ENCODE measurements at regions not wholly inside any gene's neighbourhood (a gene's known extent, or its start where the extent isn't known, plus 50 kb on each side); places are given as distances from the start of the nearest gene placed in this dataset.

DNA sequence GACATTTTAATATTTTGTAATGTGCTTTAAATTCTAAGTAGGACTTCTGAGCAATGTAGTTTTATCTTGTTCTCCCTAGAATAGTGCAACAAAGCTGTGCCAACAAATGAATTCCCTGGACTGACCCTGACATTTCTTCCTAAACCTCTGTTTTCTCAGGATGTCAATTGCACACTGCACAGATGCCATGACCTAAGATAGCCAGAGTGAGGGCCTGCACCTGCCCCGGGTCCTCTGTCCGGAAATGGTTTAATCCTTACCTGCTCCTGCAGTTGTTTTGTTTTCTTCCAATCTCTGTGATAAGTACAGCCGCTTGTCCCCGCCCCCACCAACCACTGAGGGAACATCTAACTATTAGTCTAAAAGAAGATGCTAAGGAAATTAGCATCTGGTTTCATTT, 831.5 kb downstream of the GALC start:
- DNase-seq (ENCODE audit: extremely low spot score), result no peak

DNA sequence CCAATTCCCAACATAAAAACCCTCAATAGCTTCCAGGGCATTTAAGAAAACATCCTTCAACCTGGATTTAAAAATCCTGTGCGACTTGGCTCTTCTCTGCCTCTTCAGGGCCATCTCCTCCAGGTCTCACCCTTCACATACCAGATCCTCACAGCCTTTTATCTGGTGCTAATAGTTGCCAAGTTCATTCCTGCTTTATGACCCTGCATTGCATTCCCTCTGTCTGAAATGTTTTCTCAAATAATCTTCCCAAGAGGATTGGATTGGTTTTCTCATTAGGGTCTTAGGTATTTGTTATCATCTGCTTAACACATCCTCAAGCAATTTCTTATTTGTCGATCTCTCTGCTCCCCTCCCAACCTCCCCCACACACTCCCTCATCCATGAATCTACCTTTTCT, 832.0 kb downstream of the GALC start:
- Histone ChIP-seq H3K27ac (ENCODE audit: low read depth) (no peak overlapping the region), H3K4me3 (ENCODE audit: low read depth, low read length) (no peak overlapping the region), H3K36me3 (ENCODE audit: insufficient read depth) (no peaks in the 10 kb centered on the region), H3K4me1 (ENCODE audit: insufficient read depth) (no peaks in the 10 kb centered on the region)
- DNase-seq (ENCODE audit: extremely low spot score), result no peak
- 30% methylated on average over 2 of the region's 2 CpGs for WGBS

More for the DNA sequence above, 831.5 kb downstream of the GALC start:
- no peaks in the 10 kb centered on the region for H3K36me3 ChIP-seq (ENCODE audit: insufficient read depth)
- WGBS, result 45% methylated on average over 4 of the region's 4 CpGs
- H3K4me3 ChIP-seq (ENCODE audit: low read depth, low read length), result no peak overlapping the region
- no peak overlapping the region for H3K27ac ChIP-seq (ENCODE audit: low read depth)
- no peaks in the 10 kb centered on the region for H3K4me1 ChIP-seq (ENCODE audit: insufficient read depth)

DNA sequence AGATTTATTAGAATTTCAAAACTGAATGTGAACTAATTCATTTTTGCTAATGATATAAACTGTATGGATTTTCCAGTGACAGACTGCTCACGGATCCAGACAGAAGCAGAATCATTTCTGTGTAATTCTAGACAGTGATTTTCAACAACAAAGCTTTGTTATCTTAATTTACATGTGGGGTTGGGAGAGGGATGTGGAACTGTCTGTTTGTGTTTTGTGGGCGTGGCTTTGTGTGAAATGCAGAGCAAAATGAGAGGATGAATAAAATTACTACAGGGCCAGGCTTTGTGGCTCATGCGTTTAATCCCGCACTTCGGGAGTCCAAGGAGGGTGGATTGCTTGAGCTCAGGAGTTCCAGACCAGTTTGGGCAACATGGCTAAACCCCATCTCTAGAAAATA, 834.7 kb downstream of the GALC start:
- H3K36me3 ChIP-seq (ENCODE audit: insufficient read depth), result no peaks in the 10 kb centered on the region
- no peak for DNase-seq (ENCODE audit: extremely low spot score)
- no peak overlapping the region for H3K4me3 ChIP-seq (ENCODE audit: low read depth, low read length)
- 82% methylated on average over 5 of the region's 5 CpGs for WGBS
- H3K27ac ChIP-seq (ENCODE audit: low read depth), result no peak overlapping the region
- no peaks in the 10 kb centered on the region for H3K4me1 ChIP-seq (ENCODE audit: insufficient read depth)

DNA sequence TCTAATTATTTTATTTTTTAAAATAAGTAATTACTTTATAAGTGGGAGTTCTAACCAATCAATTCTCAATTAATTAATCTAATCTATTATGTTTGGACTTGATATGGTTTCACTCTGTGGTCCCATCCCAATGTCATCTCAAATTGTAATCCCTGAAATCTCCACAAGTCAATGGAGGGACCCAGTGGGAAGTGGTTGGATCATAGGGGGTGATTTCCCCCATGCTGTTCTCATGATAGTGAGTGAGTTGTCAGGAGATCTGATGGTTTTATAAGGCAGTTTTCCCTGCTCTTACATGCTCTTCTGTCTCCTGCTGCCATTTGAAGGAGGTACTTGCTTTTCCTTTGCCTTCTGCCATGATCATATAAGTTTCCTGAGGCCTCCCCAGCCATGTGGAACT, 836.1 kb downstream of the GALC start:
- Histone ChIP-seq H3K27ac (ENCODE audit: low read depth) (no peak overlapping the region), H3K4me3 (ENCODE audit: low read depth, low read length) (no peak overlapping the region), H3K36me3 (ENCODE audit: insufficient read depth) (no peaks in the 10 kb centered on the region), H3K4me1 (ENCODE audit: insufficient read depth) (no peaks in the 10 kb centered on the region)
- DNase-seq (ENCODE audit: extremely low spot score), result no peak

DNA sequence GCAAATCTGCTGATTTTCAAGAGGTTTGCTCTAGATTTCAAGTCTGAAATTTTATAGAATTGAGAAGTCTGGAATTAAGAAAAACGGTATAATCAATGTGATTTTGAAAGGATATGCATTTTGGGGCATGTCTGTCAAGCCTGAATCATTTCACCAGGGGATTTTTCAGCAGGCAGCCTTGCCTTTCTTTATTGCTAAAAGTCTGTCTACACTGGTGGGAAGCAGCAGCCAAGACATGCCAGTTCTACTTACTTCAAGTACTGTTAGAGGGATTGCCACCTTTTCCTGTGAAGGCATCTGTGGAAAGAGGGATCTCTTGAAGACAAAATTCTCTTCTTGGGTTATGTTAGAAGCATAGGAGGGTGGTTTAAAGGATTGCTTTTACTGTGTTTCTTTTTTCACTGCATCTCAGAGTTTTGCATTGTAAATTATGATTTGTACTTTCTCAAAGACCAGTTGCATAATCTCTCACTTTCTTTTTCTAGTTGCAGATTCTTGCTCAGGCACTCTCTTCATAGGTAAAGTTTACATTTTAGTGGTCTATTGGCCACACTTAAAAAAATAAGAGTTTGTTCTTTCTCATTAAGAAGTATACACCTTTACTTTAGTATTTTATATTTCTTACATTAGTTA, 837.0 kb downstream of the GALC start:
- Histone ChIP-seq H3K36me3 (ENCODE audit: insufficient read depth) (no peaks in the 10 kb centered on the region), H3K27ac (ENCODE audit: low read depth) (no peak overlapping the region), H3K4me3 (ENCODE audit: low read depth, low read length) (no peak overlapping the region), H3K4me1 (ENCODE audit: insufficient read depth) (no peaks in the 10 kb centered on the region)
- DNase-seq (ENCODE audit: extremely low spot score), result no peak
- WGBS, result 82% methylated on average over 1 of the region's 1 CpG

DNA sequence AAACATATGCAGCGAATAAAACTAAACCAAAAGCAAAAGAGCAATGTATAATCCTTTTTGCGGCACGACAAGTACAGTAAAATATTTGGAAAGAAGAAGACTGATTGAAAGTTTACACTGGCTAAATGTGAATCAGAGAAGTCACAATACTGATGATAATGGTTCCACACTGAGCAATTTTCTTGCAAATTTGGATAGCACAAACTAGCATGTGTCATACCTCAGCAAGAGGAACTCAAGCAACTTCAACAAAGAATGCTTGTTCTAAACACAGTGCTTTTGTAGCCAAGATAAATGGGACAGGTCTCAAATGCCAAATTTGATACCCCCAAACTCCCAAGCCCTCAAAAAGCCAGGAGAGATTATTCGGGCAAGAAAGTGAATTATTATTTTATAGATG, 839.1 kb downstream of the GALC start:
- 57% methylated on average over 4 of the region's 4 CpGs for WGBS
- no peaks in the 10 kb centered on the region for H3K36me3 ChIP-seq (ENCODE audit: insufficient read depth)
- DNase-seq (ENCODE audit: extremely low spot score), result no peak
- H3K27ac ChIP-seq (ENCODE audit: low read depth), result no peak overlapping the region
- H3K4me3 ChIP-seq (ENCODE audit: low read depth, low read length), result no peak overlapping the region
- no peaks in the 10 kb centered on the region for H3K4me1 ChIP-seq (ENCODE audit: insufficient read depth)

DNA sequence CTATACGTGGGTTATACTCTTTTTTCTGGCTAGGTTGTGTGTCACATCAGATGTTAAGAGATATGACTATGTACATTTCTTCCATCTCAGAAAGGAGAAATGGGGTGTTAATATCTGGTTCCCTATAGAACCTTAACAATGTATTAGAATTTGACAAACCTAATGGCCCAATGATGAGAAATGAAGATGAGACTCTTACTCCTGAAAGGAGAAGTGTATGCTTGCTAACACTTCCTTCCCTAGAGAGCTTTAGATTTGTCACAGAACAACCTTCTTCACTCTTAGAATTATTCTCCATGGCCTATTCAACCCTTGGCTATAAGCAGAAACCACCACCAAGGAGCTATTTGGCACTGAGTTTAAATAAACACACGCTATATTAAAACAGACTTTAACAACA, 839.6 kb downstream of the GALC start:
- H3K4me3 ChIP-seq (ENCODE audit: low read depth, low read length), result no peak overlapping the region
- H3K4me1 ChIP-seq (ENCODE audit: insufficient read depth), result no peaks in the 10 kb centered on the region
- 67% methylated on average over 2 of the region's 2 CpGs for WGBS
- no peaks in the 10 kb centered on the region for H3K36me3 ChIP-seq (ENCODE audit: insufficient read depth)
- no peak overlapping the region for H3K27ac ChIP-seq (ENCODE audit: low read depth)
- DNase-seq (ENCODE audit: extremely low spot score), result no peak

DNA sequence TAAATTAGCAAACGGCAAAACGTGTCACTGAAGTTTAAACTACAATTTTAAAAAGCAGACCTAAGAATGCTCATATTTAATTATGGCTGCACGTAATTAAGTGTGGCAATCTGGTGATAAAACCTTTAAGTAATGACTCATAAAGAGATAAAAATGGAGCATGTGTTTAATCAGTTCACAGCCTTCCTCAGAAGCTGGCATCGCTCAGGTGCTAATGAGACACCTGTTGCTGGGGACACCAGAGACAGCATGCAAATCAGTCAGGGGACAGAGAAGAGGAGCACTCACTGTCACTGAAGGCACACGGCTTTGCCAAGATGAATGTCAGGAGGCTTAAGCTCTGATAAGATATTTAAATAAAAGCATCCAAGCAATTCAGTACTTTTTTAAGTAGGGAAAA, 840.3 kb downstream of the GALC start:
- H3K27ac ChIP-seq (ENCODE audit: low read depth), result no peak overlapping the region
- WGBS, result 56% methylated on average over 5 of the region's 5 CpGs
- H3K4me1 ChIP-seq (ENCODE audit: insufficient read depth), result no peaks in the 10 kb centered on the region
- no peak overlapping the region for H3K4me3 ChIP-seq (ENCODE audit: low read depth, low read length)
- no peaks in the 10 kb centered on the region for H3K36me3 ChIP-seq (ENCODE audit: insufficient read depth)
- no peak for DNase-seq (ENCODE audit: extremely low spot score)

DNA sequence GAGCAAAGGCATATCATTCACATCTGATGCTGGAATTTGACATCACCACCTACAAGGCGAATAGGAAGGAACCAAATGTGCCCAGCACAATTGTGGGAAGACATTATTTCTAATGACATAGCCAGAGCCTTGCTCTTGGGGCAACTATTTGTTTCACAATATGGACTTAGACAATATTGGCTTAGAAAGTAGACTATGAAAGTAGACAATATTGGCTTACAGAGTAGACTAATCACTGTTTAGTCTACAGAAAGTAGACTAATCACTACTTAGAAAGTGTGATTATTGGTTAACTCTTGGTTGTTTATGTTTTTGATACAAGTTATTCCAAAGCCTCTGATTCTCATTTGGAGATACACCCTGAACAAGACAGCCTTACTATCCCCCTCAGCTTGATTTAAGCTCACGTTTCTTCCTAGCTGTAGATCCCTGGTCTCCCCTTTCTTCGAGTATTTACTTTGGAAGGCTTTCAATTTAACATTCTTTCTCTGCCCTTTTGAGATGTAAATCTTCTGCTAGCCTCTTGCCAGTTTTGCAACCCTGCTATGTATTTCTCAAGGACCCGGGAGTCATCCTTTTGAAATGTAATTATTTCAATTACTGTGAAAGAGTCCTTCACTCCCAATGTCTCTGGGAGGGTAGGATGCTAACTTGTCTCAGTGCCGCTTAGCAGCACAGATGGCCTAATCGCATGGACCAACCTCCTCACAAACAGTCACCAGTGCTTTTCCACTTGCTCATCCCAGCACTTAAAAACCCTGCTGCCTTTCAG, 843.2 kb downstream of the GALC start:
- no peak for DNase-seq (ENCODE audit: extremely low spot score)
- Histone ChIP-seq H3K27ac (ENCODE audit: low read depth) (no peak overlapping the region), H3K4me3 (ENCODE audit: low read depth, low read length) (no peak overlapping the region), H3K36me3 (ENCODE audit: insufficient read depth) (no peaks in the 10 kb centered on the region), H3K4me1 (ENCODE audit: insufficient read depth) (no peaks in the 10 kb centered on the region)
- 46% methylated on average over 6 of the region's 6 CpGs for WGBS

DNA sequence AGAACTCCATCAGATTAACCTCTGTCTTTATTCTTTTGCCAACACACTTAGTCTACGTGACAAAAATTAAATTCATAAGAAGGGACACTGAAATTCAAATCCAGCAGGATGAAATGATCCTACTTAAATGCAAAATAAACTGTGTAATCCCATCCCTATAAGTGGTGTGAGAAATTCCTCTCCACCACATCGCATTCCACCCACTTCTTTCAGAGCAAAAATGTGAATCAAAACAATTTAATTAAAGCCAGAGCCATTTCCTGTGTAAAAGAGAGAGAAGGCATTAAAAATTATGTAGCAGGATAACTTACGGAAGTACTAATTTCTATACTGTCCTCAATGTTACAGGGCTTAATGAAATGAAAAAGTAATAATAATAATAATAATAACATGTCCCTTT, 844.3 kb downstream of the GALC start:
- 62% methylated on average over 3 of the region's 3 CpGs for WGBS
- H3K27ac ChIP-seq (ENCODE audit: low read depth), result no peak overlapping the region
- no peak overlapping the region for H3K4me3 ChIP-seq (ENCODE audit: low read depth, low read length)
- no peak for DNase-seq (ENCODE audit: extremely low spot score)
- H3K36me3 ChIP-seq (ENCODE audit: insufficient read depth), result no peaks in the 10 kb centered on the region
- H3K4me1 ChIP-seq (ENCODE audit: insufficient read depth), result no peaks in the 10 kb centered on the region

DNA sequence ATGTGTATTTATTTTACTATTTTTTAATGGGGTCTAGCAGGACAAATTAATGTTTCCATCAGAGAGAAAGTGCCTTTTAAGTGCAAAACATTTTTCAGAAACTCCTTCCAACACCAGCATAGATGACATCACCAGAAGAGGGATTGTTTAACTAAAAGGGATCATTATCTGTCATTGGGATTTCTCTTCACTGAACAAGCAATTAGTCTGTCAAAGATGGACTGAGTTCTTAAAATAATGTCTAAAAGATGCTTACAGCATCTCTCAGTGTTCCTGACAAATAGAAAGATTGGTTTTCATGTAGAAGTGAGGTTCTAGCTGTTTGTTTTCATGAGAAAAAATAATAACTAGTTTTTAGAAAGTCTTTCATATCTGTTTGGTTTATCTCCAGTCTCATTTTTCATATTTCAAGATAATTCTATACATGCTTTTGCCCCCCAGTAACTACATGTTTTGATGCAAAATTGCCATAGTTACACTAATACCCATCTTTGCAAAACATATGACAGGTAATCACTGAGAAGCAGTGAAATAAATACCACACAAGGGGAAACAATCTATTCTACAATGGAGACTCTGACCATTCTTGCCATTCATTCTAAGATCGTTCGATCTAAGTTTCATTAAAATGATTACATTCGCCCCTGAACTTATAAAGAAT, 850.3 kb downstream of the GALC start:
- WGBS, result 92% methylated on average over 3 of the region's 3 CpGs
- no peak overlapping the region for H3K27ac ChIP-seq (ENCODE audit: low read depth)
- no peak overlapping the region for H3K4me3 ChIP-seq (ENCODE audit: low read depth, low read length)
- DNase-seq (ENCODE audit: extremely low spot score), result no peak
- H3K36me3 ChIP-seq (ENCODE audit: insufficient read depth), result no peaks in the 10 kb centered on the region
- no peaks in the 10 kb centered on the region for H3K4me1 ChIP-seq (ENCODE audit: insufficient read depth)

DNA sequence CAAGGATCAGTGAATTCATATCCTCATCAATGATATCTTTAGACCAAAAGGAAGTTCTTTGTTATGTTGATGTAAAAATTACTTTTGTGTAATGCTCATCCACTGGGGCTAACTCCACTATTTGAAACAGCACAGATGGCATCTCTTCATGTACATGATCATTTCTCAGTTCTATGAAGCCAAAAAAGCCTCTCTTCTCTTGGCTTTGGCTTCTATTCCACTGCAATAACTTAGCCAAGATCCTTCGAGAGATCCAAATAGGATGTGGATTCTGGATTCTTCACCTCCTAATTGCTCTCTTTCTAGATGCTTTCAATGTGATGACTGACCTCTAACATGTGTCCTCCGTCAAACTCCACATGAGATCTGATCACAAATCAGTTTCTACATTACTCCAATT, 851.2 kb downstream of the GALC start:
- 51% methylated on average over 2 of the region's 2 CpGs for WGBS
- H3K36me3 ChIP-seq (ENCODE audit: insufficient read depth), result no peaks in the 10 kb centered on the region
- no peak overlapping the region for H3K27ac ChIP-seq (ENCODE audit: low read depth)
- no peaks in the 10 kb centered on the region for H3K4me1 ChIP-seq (ENCODE audit: insufficient read depth)
- no peak overlapping the region for H3K4me3 ChIP-seq (ENCODE audit: low read depth, low read length)
- DNase-seq (ENCODE audit: extremely low spot score), result no peak

DNA sequence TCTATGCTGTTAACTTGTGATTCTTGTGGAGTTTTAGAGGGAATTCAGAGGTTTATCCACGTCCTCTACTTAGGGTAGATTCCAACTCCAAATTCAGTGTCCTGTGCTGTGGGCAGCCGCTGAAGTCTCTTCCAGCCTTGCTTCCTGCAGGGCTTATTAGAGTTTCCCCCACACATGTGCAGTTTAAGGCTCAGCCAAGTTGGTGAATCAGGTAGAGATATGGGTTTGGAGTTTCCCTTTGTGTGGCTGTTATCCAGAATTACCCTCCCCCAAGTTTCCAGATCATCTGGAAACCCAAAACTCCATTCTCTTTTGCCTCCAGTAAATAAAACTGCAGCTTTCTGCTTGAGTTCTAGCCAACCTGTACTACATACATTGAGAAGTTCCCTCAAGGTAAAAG, 853.7 kb downstream of the GALC start:
- H3K4me1 ChIP-seq (ENCODE audit: insufficient read depth), result no peaks in the 10 kb centered on the region
- WGBS, result 74% methylated on average over 2 of the region's 2 CpGs
- no peak overlapping the region for H3K27ac ChIP-seq (ENCODE audit: low read depth)
- H3K4me3 ChIP-seq (ENCODE audit: low read depth, low read length), result no peak overlapping the region
- DNase-seq (ENCODE audit: extremely low spot score), result no peak
- no peaks in the 10 kb centered on the region for H3K36me3 ChIP-seq (ENCODE audit: insufficient read depth)

DNA sequence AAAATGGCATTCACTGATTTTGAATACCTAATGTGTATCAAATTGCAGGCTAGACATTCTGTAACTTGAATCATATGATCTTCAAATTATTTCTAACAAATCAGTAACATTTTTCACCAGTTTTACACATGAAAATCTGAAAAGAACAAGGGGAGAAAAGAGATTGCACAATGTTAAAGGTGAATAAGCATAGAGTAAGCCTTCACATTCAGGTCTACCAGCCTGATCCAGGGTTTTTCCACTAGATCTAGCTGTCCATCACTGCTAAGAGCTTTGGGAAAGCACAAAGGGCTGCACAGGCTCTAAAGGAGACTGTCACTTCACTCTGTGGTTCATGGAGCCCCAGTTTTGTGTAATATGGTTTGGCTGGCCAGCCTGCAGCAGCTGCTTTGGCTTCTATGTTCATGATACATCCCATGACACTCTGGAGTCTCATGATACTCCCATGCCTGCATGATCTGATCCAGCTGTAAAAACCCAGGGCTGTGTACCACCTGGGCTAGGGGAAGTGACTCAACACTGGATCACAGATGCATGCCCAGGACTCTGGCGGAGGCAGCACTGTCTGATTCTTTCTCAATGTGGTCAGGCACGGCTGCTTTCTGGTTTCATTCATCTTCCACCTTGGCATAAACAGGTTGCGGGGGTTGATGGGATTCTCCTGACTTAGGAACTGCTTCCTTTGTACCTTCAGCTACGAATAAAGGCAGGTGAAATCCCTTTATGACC, 859.7 kb downstream of the GALC start:
- Histone ChIP-seq H3K27ac (ENCODE audit: low read depth) (no peak overlapping the region), H3K36me3 (ENCODE audit: insufficient read depth) (no peaks in the 10 kb centered on the region), H3K4me3 (ENCODE audit: low read depth, low read length) (no peak overlapping the region), H3K4me1 (ENCODE audit: insufficient read depth) (no peaks in the 10 kb centered on the region)
- 61% methylated on average over 4 of the region's 4 CpGs for WGBS
- no peak for DNase-seq (ENCODE audit: extremely low spot score)

All from urinary bladder (tissue), 3 donors.